Suprapubic skin (tissue), 3 donors: ENCODE measurements at regions not wholly inside any gene's neighbourhood (a gene's known extent, or its start where the extent isn't known, plus 50 kb on each side); places are given as distances from the start of the nearest gene placed in this dataset.

Experiments
- CTCF ChIP-seq, 2 donors: fragments of 200-600 bp in 1 of 2; fragments of 450-650 bp in 1 of 2; sonication (generic) in 1 of 2; IDR thresholded peaks; one replicate each; pipeline ENCODE4 v1.5.1; 2016 to 2019; ENCODE audit warnings: antibody characterized with exemption in 2 of 2, mild to moderate bottlenecking in 1 of 2, moderate library complexity in 1 of 2
- EP300 ChIP-seq: sonication (generic); formaldehyde crosslinking; IDR thresholded peaks from one replicate; pipeline ENCODE4 v1.6.1; 2017; ENCODE audit warnings: antibody characterized with exemption
- POLR2A ChIP-seq, 2 donors: fragments of 450-650 bp; IDR thresholded peaks; one replicate each; pipeline ENCODE4 v1.6.1; 2017; ENCODE audit warnings: antibody characterized with exemption in 2 of 2, mild to moderate bottlenecking in 2 of 2, moderate library complexity in 2 of 2

DNA sequence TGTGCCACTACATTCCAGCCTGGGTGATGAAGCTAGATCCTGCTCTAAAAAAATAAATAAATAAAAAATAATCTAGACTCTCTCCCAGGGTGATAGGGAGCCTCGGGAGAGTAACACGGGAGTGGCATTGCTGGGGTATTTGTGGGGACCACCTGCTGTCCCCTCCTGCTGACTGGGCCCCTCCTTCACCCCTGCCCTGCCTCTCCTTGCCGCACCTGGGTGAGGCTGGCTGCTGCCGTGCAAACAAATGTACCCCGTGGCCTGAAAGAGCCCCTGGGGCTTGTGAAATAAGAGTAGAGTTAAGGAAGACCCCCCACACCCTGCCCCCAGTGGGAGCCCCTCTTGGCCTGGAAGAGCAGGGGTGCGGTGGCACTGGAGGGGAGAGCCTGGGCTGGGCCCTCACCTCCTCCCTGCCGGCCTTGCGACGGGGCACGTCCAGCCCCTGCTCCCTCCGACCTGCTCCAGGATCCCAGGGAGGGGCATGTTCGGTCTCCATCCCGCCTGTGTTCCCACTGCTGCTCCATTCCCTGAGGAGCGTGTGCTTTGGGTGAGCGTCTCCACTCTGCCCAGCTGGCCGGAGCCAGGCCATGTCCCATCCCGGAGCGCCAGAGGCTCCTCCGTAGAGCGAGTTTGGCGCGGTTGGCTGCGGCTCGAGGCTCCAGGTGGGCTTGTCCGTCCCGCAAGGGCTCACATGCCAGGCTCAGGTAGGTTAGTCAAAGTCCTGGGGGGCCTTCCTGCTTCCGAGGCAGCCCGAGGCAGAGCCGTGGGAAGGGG, 75.0 kb upstream of the RNU6ATAC start:
- TF ChIP-seq CTCF (IDR thresholded peaks at IDR 0.05) (no peak), POLR2A (IDR thresholded peaks at IDR 0.05) (no peak), EP300 (no peak)
